Islet precursor cell (in vitro differentiated cells): ENCODE measurements at regions not wholly inside any gene's neighbourhood (a gene's known extent, or its start where the extent isn't known, plus 50 kb on each side); places are given as distances from the start of the nearest gene placed in this dataset.
"Not testable (repeated sequence)": the region's sequence is repeated elsewhere in the genome, so short reads cannot be mapped to it uniquely, and the experiment has no call there.

ENCODE experiments used
- DNase-seq: peaks from one replicate; pipeline ENCODE4 v3.0.0-alpha.2; 2018

GRCh38 chr1:168826269-168826668, 97.3 kb upstream of the DPT start:
- no peak for DNase-seq

GRCh38 chr1:168827557-168827956, 98.6 kb upstream of the DPT start:
- no peak for DNase-seq

- no peak for DNase-seq
Measured at GRCh38 chr1:168829876-168830275, 100.9 kb upstream of the DPT start.

GRCh38 chr1:168830562-168830961, 101.6 kb upstream of the DPT start:
- DNase-seq = no peak

GRCh38 chr1:168832661-168833060, 103.7 kb upstream of the DPT start:
- DNase-seq = no peak

GRCh38 chr1:168833362-168833761, 104.4 kb upstream of the DPT start:
- no peak for DNase-seq

GRCh38 chr1:168833801-168834224, 104.8 kb upstream of the DPT start:
- DNase-seq = no peak

GRCh38 chr1:168834225-168834872, 105.3 kb upstream of the DPT start:
- DNase-seq = no peak

GRCh38 chr1:168835176-168835575, 106.2 kb upstream of the DPT start:
- DNase-seq = no peak

GRCh38 chr1:168835791-168836190, 106.8 kb upstream of the DPT start:
- DNase-seq = no peak

- no peak for DNase-seq
Measured at GRCh38 chr1:168836469-168836868, 107.5 kb upstream of the DPT start.

- not testable (repeated sequence) for DNase-seq
Measured at GRCh38 chr1:168837230-168837629, 108.2 kb upstream of the DPT start.

GRCh38 chr1:168842306-168842705, 113.3 kb upstream of the DPT start:
- DNase-seq = no peak

GRCh38 chr1:168842916-168843315, 113.9 kb upstream of the DPT start:
- DNase-seq = no peak

GRCh38 chr1:168843401-168843800, 114.4 kb upstream of the DPT start:
- no peak for DNase-seq

GRCh38 chr1:168843950-168844349, 114.9 kb upstream of the DPT start:
- DNase-seq = no peak

- DNase-seq = no peak
Measured at GRCh38 chr1:168845140-168845539, 116.1 kb upstream of the DPT start.

GRCh38 chr1:168848051-168848450, 119.0 kb upstream of the DPT start:
- no peak for DNase-seq

GRCh38 chr1:168861421-168862004, 132.5 kb upstream of the DPT start:
- no peak for DNase-seq

GRCh38 chr1:168863772-168864171, 134.8 kb upstream of the DPT start:
- DNase-seq = no peak

- no peak for DNase-seq
Measured at GRCh38 chr1:168864266-168864665, 135.3 kb upstream of the DPT start.

- no peak for DNase-seq
Measured at GRCh38 chr1:168865850-168866620, 137.0 kb upstream of the DPT start.

GRCh38 chr1:168867941-168868634, 139.1 kb upstream of the DPT start:
- no peak for DNase-seq

- DNase-seq = no peak
Measured at GRCh38 chr1:168871531-168871930, 142.5 kb upstream of the DPT start.
